PC-9 (cell line): ENCODE measurements at regions not wholly inside any gene's neighbourhood (a gene's known extent, or its start where the extent isn't known, plus 50 kb on each side); places are given as distances from the start of the nearest gene placed in this dataset.

ENCODE experiments used
- BruUV-seq: library from RNA; stranded (reverse); fragments of 400-500 nt; replicated peaks from 2 replicates; lab custom pipeline; 2021; lab: Mats Ljungman, UMichigan
- CTCF ChIA-PET: fragments of 300-600 bp; sonication (Branson Sonifier 250); formaldehyde crosslinking; loops from one replicate; lab custom pipeline; 2022; ENCODE audit warnings: antibody characterized with exemption; lab: Charles Lee
- POLR2A ChIA-PET: fragments of 300-600 bp; sonication (Branson Sonifier 250); formaldehyde crosslinking; loops from one replicate; lab custom pipeline; 2022; ENCODE audit warnings: antibody characterized with exemption; ENCODE audit not compliant: unreplicated experiment; lab: Charles Lee
- DNase-seq, 2 experiments: peaks; one replicate each; pipeline versions ENCODE4 v3.0.0 to v3.0.0-alpha.2; 2015 to 2022; ENCODE audit warnings: mixed read lengths in 1 of 2
- H2AFZ ChIP-seq: fragments of 200-600 bp; sonication (generic); 2 replicates; pipeline ENCODE4 v1.8.1; 2017; ENCODE audit warnings: antibody characterized with exemption
- H3F3A ChIP-seq: fragments of 200-600 bp; sonication (generic); 2 replicates; pipeline ENCODE4 v1.8.1; 2017; ENCODE audit warnings: antibody characterized with exemption, mild to moderate bottlenecking, low read depth; ENCODE audit not compliant: insufficient read depth
- H3K27ac ChIP-seq: fragments of 200-600 bp; sonication (generic); 2 replicates; pipeline ENCODE4 v1.6.1; 2016; ENCODE audit warnings: mixed run types
- H3K27me3 ChIP-seq: fragments of 200-600 bp; sonication (generic); 2 replicates; pipeline ENCODE4 v1.6.1; 2016; ENCODE audit warnings: low read depth, mixed run types; ENCODE audit not compliant: insufficient read depth
- H3K36me3 ChIP-seq: fragments of 200-600 bp; sonication (generic); 2 replicates; pipeline ENCODE4 v1.6.1; 2016; ENCODE audit warnings: low read depth, mixed run types
- H3K4me1 ChIP-seq: fragments of 200-600 bp; sonication (generic); replicated peaks from 2 replicates; pipeline ENCODE4 v1.6.1; 2016; ENCODE audit warnings: mixed run types; ENCODE audit not compliant: insufficient read depth
- H3K4me2 ChIP-seq: fragments of 200-600 bp; sonication (generic); 2 replicates; pipeline ENCODE4 v1.6.1; 2017; ENCODE audit warnings: mixed run types
- H3K4me3 ChIP-seq: fragments of 200-600 bp; sonication (generic); 2 replicates; pipeline ENCODE4 v1.6.1; 2016; ENCODE audit warnings: mixed run types
- H3K79me2 ChIP-seq: fragments of 200-600 bp; sonication (generic); 2 replicates; pipeline ENCODE4 v1.6.1; 2017; ENCODE audit warnings: low read depth, mixed run types
- H3K9me2 ChIP-seq: fragments of 200-600 bp; sonication (generic); 2 replicates; pipeline ENCODE4 v1.8.1; 2017; ENCODE audit warnings: mild to moderate bottlenecking; ENCODE audit not compliant: insufficient read depth
- H3K9me3 ChIP-seq: fragments of 200-600 bp; sonication (generic); 2 replicates; pipeline ENCODE4 v1.8.1; 2016; ENCODE audit warnings: low read depth; ENCODE audit not compliant: insufficient read depth
- H4K20me1 ChIP-seq: fragments of 200-600 bp; sonication (generic); 2 replicates; pipeline ENCODE4 v1.8.1; 2017; ENCODE audit not compliant: insufficient read depth
- EZH2 ChIP-seq: fragments of 200-600 bp; sonication (generic); IDR thresholded peaks from 2 replicates; pipeline ENCODE4 v1.8.0; 2017; ENCODE audit warnings: antibody characterized with exemption, low read depth
- intact Hi-C: fragments of 100-400 bp; cut with micrococcal nuclease; formaldehyde crosslinking; loops from one replicate; pipeline ENCODE4 v1.10.0; 2022; ENCODE audit not compliant: unreplicated experiment
- TF ChIP-seq, protein P1 (sequence below): fragments of 200-600 bp; sonication (generic); conservative IDR thresholded peaks from 2 replicates; pipeline ENCODE4 v1.6.1; 2017; ENCODE audit warnings: mixed run types, antibody characterized with exemption, mild to moderate bottlenecking, moderate library complexity

DNA sequence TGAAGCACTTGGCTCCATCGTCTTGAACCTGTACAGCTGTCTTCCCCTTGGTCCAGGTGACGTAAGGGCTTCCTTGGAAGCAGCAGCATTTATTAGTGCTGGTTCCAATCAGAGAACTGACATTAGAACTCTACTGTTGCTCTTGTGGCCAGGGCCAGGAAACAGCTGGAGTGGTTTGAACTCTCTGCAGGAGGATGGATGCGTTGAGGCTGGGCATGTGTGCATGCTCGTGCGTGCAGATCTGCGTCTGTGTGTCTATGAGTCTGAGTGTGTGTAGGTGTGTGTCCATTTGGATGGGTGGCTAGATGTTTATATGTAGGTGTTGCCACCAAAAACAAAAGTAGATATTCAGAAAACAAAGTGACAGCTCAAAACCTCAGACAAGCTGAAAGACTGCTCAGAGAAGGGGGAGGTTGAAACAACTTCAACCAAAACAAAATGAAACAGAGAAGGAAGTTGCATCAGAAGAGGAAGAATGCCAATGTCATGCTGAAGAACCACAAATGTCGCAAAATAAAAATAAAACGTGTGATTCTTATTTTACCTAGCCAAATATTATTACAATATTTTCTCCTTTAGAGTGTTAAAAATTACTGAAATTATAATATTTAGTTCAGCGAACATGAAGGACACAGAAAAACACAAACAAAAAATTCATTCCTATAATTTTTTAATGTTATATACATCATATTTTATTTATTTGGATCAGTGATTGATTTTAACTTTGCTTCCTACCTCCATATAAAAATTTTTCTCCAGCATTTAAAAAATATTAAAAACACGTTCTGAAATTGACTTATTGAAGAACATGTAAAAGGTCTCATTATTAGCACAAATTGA is 96.1 kb upstream of the MKLN1 start:
- peaks cover 21% of the 10 kb centered on the region for H3K4me1 ChIP-seq
- no peak for TF ChIP-seq EZH2
- TF ChIP-seq, protein P1, sequence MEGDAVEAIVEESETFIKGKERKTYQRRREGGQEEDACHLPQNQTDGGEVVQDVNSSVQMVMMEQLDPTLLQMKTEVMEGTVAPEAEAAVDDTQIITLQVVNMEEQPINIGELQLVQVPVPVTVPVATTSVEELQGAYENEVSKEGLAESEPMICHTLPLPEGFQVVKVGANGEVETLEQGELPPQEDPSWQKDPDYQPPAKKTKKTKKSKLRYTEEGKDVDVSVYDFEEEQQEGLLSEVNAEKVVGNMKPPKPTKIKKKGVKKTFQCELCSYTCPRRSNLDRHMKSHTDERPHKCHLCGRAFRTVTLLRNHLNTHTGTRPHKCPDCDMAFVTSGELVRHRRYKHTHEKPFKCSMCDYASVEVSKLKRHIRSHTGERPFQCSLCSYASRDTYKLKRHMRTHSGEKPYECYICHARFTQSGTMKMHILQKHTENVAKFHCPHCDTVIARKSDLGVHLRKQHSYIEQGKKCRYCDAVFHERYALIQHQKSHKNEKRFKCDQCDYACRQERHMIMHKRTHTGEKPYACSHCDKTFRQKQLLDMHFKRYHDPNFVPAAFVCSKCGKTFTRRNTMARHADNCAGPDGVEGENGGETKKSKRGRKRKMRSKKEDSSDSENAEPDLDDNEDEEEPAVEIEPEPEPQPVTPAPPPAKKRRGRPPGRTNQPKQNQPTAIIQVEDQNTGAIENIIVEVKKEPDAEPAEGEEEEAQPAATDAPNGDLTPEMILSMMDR, result no peak
- intact Hi-C loops, result no loop called here
- ChIA-PET POLR2A (no interaction called here), CTCF (no interaction called here)
- no peaks in the 10 kb centered on the region for H3K27me3 ChIP-seq
- DNase-seq, result no peak
- no peaks in the 10 kb centered on the region for H3K9me2 ChIP-seq
- no peaks in the 10 kb centered on the region for H4K20me1 ChIP-seq
- peaks cover 6% of the 10 kb centered on the region; the same call in 1 of the 2 replicates for H3F3A ChIP-seq
- no peaks in the 10 kb centered on the region for H3K79me2 ChIP-seq
- H2AFZ ChIP-seq, result no peak overlapping the region; the same call in 1 of the 2 replicates
- H3K27ac ChIP-seq, result peak overlapping the region; percentile 33; the same call in 1 of the 2 replicates
- no peaks in the 10 kb centered on the region for H3K36me3 ChIP-seq
- H3K4me3 ChIP-seq, result no peak overlapping the region
- peak overlapping the region; percentile 4; the same call in 1 of the 2 replicates for H3K4me2 ChIP-seq
- no peaks in the 10 kb centered on the region for H3K9me3 ChIP-seq
- no TSS peak for BruUV-seq

DNA sequence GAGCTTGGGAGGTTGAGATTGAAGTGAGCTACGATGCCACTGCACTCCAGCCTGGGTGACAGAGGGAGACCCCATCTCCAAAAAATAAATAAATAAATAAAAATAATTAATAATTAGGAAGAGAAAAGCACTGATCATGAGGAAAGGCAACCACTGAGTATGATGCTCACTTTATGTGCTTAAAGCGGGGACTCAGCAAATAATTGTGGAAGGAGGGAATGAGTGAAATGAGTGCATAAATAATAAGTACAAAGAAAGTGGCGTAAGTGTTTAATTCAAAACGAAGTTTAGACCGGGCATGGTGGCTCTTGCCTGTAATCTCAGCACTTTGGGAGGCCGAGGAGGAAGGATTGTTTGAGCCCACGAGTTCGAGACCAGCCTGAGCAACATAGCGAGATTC is 94.9 kb upstream of the MKLN1 start:
- H4K20me1 ChIP-seq, result no peaks in the 10 kb centered on the region
- H3K9me3 ChIP-seq, result no peaks in the 10 kb centered on the region
- H3K79me2 ChIP-seq, result no peaks in the 10 kb centered on the region
- H3K36me3 ChIP-seq, result no peaks in the 10 kb centered on the region
- no peak overlapping the region for H3K4me3 ChIP-seq
- ChIA-PET CTCF (no interaction called here), POLR2A (no interaction called here)
- no peaks in the 10 kb centered on the region for H3K9me2 ChIP-seq
- DNase-seq, result no peak
- TF ChIP-seq EZH2, result no peak
- TF ChIP-seq, protein P1, result no peak
- peaks cover 30% of the 10 kb centered on the region for H3K4me1 ChIP-seq
- no peak overlapping the region for H3K27ac ChIP-seq
- BruUV-seq, result no TSS peak
- H3K27me3 ChIP-seq, result no peaks in the 10 kb centered on the region
- intact Hi-C loops, result no loop called here
- H3F3A ChIP-seq, result peaks cover 6% of the 10 kb centered on the region; the same call in 1 of the 2 replicates
- no peak overlapping the region for H3K4me2 ChIP-seq
- no peak overlapping the region for H2AFZ ChIP-seq

DNA sequence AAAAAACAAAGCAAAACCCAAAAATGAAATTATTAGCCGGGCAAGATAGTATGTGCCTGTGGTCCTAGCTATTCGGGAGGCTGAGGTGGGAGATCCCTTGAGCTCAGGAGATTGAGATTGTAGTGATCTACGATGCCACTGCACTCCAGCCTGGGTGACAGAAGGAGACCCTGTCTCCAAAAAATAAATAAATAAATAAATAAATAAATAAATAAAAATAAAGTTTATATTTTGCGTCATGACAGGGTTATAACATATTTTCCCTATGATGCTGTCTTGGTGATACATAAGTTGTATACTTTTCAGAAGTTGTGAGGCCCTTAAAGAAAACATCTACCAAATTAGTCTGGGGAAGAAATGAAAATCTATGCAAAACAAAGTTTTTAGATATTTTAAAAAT is 94.5 kb upstream of the MKLN1 start:
- POLR2A ChIA-PET, result no interaction called here
- no peak for DNase-seq
- no TSS peak for BruUV-seq
- intact Hi-C loops, result no loop called here
- TF ChIP-seq EZH2, result no peak
- TF ChIP-seq, protein P1, result no peak
- H4K20me1 ChIP-seq, result no peaks in the 10 kb centered on the region
- no peaks in the 10 kb centered on the region for H3K9me2 ChIP-seq
- H3K9me3 ChIP-seq, result no peaks in the 10 kb centered on the region
- CTCF ChIA-PET, result no interaction called here
- H3K79me2 ChIP-seq, result no peaks in the 10 kb centered on the region
- no peak overlapping the region for H3K27ac ChIP-seq
- H2AFZ ChIP-seq, result no peak overlapping the region
- no peak overlapping the region for H3K4me3 ChIP-seq
- peaks cover 34% of the 10 kb centered on the region for H3K4me1 ChIP-seq
- no peaks in the 10 kb centered on the region for H3K27me3 ChIP-seq
- H3K36me3 ChIP-seq, result no peaks in the 10 kb centered on the region
- peaks cover 9% of the 10 kb centered on the region; the same call in 1 of the 2 replicates for H3F3A ChIP-seq
- H3K4me2 ChIP-seq, result no peak overlapping the region
